MV-4-11 (cell line): ENCODE measurements at regions not wholly inside any gene's neighbourhood (a gene's known extent, or its start where the extent isn't known, plus 50 kb on each side); places are given as distances from the start of the nearest gene placed in this dataset.
"Not testable (repeated sequence)": the region's sequence is repeated elsewhere in the genome, so short reads cannot be mapped to it uniquely, and the experiment has no call there.

Source experiments
- DNase-seq: peaks from one replicate; lab custom pipeline; 2025; lab: John Stamatoyannopoulos, UW

DNA sequence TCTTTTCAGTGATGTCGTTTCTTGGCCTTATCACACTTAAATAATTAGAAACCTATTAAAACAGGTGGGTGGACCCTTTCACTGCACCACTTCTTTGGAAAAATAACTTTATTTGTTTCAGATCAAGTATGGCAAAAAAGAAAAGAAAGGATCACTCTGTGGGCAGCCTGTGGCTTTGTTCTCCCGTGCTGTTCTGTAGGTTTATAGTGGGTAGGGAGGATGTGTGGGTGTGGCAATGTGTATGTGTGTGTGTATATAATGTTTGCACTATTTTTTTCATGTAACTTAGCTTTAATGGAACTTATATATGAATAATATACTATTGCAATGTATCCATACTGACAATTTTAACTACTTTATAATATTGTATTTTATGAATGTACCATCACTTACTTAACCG, 85.9 kb downstream of the ACTBL2 start:
- DNase-seq, result no peak

DNA sequence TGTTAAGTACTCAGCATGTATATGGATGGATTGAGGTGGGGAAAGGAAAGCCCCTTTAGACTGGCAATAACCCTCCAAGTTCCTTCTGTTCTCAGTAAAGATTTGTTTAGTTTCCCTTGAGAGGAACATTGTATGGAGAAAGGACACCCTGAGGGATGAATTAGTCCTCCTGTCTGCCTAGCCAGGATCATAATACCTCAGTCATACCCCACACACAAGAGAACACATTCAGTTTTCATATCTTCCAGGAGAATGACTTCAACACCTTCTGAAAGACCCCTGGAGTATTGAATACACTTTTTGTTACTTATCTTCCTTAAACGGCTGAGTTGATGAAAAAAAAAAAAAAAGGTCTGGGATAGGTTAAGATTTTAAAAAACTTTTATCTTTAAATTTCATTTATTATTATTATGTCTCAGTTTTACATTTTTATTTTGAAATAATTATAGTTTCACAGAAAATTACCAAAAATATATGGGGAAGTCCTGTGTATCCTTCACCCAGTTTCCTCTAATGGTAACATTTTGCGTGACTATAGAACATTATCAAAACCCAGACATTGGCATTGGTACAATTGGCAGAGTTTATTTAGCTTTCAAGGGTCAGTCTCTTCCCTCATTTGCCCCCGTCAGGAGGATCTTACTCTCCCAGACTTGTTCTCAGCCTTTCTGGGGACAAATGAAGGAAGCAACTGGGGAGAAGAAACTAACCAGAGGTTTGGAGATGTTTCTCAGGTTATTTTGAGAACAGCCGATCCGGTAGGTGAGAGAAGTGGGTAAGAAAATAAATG, 88.0 kb downstream of the ACTBL2 start:
- no peak for DNase-seq

- DNase-seq, result no peak
Observed at GRCh38 chr5:57386958-57387357, 95.7 kb downstream of the ACTBL2 start.

GRCh38 chr5:57383093-57383861, 99.3 kb downstream of the ACTBL2 start:
- DNase-seq, result peak; percentile 70

GRCh38 chr5:57382655-57383054, 100.0 kb downstream of the ACTBL2 start:
- no peak for DNase-seq

DNA sequence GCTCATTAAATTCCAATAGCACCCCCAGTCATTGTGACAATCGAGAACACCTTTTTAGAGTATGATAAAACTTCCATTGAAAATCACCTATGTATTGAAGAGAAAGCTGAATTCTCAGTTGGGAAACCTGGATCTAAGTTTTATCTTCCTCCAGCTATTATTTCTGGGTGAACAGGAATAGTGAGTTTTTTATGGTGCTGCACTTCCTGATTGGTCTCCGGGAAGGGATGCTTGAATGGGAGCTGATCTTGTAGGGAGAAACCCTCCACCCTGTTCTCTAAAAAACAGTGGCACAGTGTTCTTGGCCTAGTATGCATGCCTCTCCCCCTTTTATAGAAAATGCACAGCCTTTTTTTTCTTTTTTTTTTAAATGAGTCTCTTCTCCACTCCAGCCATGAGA, 112.2 kb downstream of the ACTBL2 start:
- DNase-seq, result no peak

DNA sequence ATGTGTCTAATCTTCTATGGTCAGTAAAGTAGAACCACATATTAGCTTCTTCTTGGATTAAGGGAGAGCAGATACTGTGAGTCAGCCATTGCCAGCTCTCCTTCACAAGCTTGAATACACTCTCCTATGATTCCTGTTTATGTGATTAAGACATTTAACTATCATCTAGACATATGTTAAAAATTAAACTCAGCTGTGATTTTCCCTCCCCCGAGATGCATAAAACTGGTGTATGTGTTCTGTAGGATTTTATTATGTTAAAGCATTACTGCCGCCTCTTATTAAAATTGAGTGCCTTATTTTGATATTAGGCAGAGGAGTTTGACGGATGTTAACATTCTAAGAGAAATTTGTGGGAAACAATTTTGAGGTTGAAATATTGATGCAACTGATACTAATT, 114.6 kb downstream of the ACTBL2 start:
- no peak for DNase-seq

- DNase-seq, result no peak
Observed at GRCh38 chr5:57366744-57367143, 115.9 kb downstream of the ACTBL2 start.

DNA sequence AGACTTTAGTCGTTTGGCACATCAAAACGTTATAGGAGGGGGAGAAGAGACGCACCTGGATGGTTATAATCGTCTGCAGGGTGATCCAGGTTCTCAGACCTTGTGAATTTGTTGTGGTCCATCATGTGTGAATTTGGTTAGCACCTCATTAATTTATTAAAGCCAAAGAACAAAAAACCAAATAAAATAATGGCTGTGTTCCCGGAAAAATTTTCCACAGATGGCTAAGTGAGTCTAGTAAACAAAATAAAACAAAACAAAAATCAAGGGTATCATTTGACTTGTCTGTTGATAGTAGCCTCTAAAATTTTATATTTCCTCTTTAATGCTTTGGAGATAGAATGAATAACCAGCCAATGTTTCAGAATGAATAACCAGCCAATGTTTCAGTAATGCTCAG, 119.7 kb downstream of the ACTBL2 start:
- no peak for DNase-seq

DNA sequence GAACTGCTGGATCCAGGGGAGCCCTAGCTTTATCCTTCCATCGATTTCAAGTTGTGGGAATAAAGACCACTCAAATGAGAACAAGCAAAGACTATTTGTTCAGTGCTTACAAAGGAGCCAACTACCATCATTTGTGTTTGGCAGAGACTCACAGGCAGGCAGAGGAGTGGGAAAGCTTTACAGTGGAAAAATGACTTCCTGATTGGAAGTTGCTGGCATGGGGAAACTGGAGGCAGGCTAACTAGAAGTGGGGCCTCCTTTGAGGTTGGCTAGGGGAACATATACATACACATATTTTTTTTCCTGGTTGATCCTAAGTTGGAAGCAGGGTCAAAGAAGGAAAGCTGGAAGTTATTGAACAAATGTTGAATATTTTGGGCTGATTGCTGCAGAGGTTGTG, 121.7 kb downstream of the ACTBL2 start:
- no peak for DNase-seq

- no peak for DNase-seq
Observed at GRCh38 chr5:57358796-57359592, 123.6 kb downstream of the ACTBL2 start.

GRCh38 chr5:57356850-57357249, 125.8 kb downstream of the ACTBL2 start:
- DNase-seq, result not testable (repeated sequence)

DNA sequence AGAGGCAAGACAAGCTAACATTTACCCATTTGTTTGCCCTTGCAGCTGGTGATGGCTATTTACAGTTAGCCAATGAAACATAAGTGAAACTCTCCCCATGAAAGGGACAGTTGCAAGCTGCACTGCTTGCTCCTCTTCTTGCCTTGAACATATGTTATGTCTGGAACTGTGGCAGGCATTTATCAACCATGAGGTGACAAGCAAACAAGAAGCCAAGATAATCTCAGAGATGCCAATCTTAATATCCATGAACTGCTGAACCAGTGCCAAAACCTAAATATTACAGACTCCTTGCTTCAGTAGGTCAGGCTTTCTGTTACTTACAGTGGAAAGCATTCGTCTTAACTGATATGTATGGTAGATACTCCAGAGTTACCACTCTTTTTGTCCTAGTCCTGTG, 133.4 kb downstream of the ACTBL2 start:
- DNase-seq, result no peak

DNA sequence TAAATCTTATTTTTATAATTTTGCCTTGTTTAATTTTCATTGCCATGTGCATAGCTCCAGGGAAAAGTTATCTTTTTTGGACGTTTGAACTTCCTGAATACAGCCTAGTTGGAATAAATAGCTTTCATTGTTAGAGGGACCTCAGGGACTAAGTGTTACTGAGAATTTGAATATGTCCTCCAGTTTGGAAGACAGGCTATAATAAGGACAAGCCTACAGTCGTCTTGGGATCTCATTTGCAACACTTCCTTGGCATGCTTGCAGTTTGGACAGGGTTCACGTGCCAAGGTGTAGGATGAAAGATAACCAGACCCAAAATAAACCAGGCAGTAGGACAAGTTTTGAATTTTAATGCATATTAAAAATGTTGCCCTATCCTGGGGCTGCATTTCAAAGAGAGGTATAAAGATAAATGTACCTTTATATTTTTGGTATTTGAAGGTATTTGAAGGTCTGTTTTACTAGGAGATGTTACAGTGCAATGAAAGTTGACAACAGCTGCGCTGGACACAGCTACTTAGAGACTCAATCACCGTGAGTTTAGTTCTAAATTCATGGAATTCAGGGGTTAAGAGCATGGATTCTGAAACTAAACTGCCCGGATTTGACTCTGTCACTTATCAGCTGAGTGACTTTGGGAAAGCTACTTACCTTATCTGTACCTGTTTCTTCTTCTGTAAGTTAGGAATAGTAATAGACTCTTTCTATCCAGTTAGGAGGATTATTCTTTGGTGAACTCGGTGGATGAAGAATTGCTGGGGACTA, 134.1 kb downstream of the ACTBL2 start:
- DNase-seq, result no peak

DNA sequence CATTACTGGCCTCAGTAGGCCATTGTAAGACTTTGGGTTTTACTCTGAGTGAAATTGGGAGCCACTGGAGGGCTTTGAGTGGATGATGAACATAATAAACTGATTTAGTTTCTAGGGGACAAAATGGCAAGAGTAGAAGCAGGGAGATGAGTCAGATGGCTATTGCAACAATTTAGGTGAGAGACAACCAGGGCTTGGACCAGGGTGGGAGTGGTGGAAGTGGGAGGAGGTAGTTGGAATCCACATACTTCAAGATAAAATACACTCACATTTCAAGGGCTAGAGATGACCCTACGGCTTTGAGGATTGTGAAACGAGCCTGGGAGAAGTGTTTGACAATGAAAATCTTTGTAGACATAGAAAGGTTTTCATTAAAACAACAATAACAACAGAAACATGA, 136.3 kb downstream of the ACTBL2 start:
- no peak for DNase-seq

- no peak for DNase-seq
Observed at GRCh38 chr5:57341380-57341979, 141.1 kb downstream of the ACTBL2 start.

- DNase-seq, result peak; percentile 26
Observed at GRCh38 chr5:57340681-57341080, 141.9 kb downstream of the ACTBL2 start.

GRCh38 chr5:57339521-57339920, 143.1 kb downstream of the ACTBL2 start:
- DNase-seq, result no peak

DNA sequence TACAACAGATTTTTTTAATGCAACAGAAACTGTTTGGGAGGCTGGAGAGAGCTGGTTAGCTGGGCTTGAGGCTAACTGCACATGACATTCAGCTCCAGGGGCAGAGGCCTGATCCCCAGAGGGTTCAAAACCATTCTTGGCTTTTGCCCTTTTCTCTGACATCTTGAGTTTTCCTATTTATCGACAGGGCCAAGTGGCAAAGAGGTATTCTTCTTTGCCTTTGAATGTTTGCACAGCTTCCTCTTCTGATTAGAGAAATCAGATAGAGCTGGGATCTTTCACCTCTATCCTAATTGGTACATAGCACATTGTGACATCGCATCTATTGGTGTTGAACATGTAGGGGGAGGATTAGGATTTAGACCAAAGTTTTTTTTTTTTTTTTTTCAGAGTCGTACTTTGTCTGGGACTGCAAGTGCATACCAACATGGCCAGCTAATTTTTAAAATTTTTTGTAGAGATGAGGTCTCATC, 143.7 kb downstream of the ACTBL2 start:
- DNase-seq, result no peak

- DNase-seq, result peak; percentile 54
Observed at GRCh38 chr5:57338068-57338867, 144.3 kb downstream of the ACTBL2 start.
